Fibroblast of lung (primary cell): ENCODE measurements at regions not wholly inside any gene's neighbourhood (a gene's known extent, or its start where the extent isn't known, plus 50 kb on each side); places are given as distances from the start of the nearest gene placed in this dataset.

Source experiments
- DNase-seq, 2 donors: peaks; one replicate each; pipeline versions ENCODE4 v3.0.0 to v3.0.0-alpha.2; 2010; ENCODE audit warnings: low read depth in 2 of 2
- H2AFZ ChIP-seq: 2 replicates; pipeline ENCODE4 v1.5.1; 2012; ENCODE audit warnings: low read length, control low read depth, inconsistent platforms
- H3K27ac ChIP-seq: 2 replicates; pipeline ENCODE4 v1.5.1; 2011; ENCODE audit warnings: low read length, control low read depth; ENCODE audit not compliant: insufficient read depth
- H3K27me3 ChIP-seq: 2 replicates; pipeline ENCODE4 v1.5.1; 2011; ENCODE audit warnings: mild to moderate bottlenecking, low read length; ENCODE audit not compliant: control insufficient read depth, insufficient read depth
- H3K36me3 ChIP-seq: 2 replicates; pipeline ENCODE4 v1.5.1; 2011; ENCODE audit warnings: low read length; ENCODE audit not compliant: control insufficient read depth, insufficient read depth
- H3K4me1 ChIP-seq: 2 replicates; pipeline ENCODE4 v1.5.1; 2011; ENCODE audit warnings: low read length; ENCODE audit not compliant: control insufficient read depth, insufficient read depth; ENCODE audit errors: extremely low read depth
- H3K4me2 ChIP-seq: 2 replicates; pipeline ENCODE4 v1.5.1; 2011; ENCODE audit warnings: low read length, control low read depth; ENCODE audit not compliant: insufficient read depth; ENCODE audit errors: extremely low read depth
- H3K4me3 ChIP-seq, 4 experiments: fragments of 200-600 bp in 1 of 4; sonication (generic) in 1 of 4; replicated peaks in 1 of 4; 2 replicates each; pipeline ENCODE4 v1.5.1; 2011 to 2016; ENCODE audit warnings: low read length in 4 of 4, low read depth in 3 of 4, mild to moderate bottlenecking in 3 of 4, control low read depth in 2 of 4, inconsistent platforms in 1 of 4, mixed read lengths in 1 of 4; ENCODE audit not compliant: insufficient read depth in 1 of 4; ENCODE audit errors: control extremely low read depth in 1 of 4
- H3K79me2 ChIP-seq: 2 replicates; pipeline ENCODE4 v1.5.1; 2012; ENCODE audit warnings: mild to moderate bottlenecking, low read length, inconsistent platforms; ENCODE audit not compliant: control insufficient read depth, insufficient read depth
- H3K9ac ChIP-seq: 2 replicates; pipeline ENCODE4 v1.5.1; 2011; ENCODE audit warnings: mild to moderate bottlenecking, low read length, control low read depth; ENCODE audit not compliant: insufficient read depth
- H3K9me3 ChIP-seq: 2 replicates; pipeline ENCODE4 v1.5.1; 2012; ENCODE audit warnings: low read depth, low read length; ENCODE audit not compliant: control insufficient read depth, insufficient read depth
- H4K20me1 ChIP-seq: 2 replicates; pipeline ENCODE4 v1.5.1; 2011; ENCODE audit warnings: low read length; ENCODE audit not compliant: control insufficient read depth, insufficient read depth; ENCODE audit errors: extremely low read depth
- EZH2 ChIP-seq: IDR thresholded peaks from 2 replicates; pipeline ENCODE4 v1.5.1; 2012; ENCODE audit warnings: low read length, control low read depth, mild to moderate bottlenecking; ENCODE audit errors: missing control alignments
- TF ChIP-seq, protein P1 (sequence below), 2 donors: IDR thresholded peaks in 1 of 2; conservative IDR thresholded peaks in 1 of 2; 1 replicate in 1 of 2; 2 replicates in 1 of 2; pipeline ENCODE4 v1.5.1; 2011 to 2012; ENCODE audit warnings: low read length in 2 of 2, control low read depth in 1 of 2, inconsistent platforms in 1 of 2, low read depth in 1 of 2, mild to moderate bottlenecking in 1 of 2

DNA sequence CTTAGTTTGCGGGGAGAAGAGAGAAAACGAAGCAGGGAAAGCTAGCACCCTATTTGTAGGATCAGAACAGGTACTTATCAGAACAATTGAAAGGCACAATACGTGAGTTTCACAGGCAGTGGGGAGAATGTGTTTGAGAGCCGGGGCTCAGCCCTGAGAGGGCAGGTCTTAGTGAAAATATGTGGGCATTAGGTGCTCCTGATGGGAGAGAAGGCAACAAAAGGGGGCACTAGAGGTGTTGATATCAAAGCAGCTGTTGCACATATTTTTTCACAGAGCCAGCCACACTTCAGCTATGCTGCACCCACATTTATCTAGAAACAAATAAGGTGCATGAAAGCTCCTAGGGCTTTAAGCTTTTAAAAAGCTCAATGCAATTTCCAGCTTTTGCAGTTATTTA, 99.7 kb upstream of the MAN2A1 start:
- Histone ChIP-seq H4K20me1 (no peaks in the 10 kb centered on the region), H3K27ac (no peak overlapping the region), H3K4me2 (no peak overlapping the region), H3K9me3 (no peaks in the 10 kb centered on the region), H2AFZ (no peak overlapping the region), H3K4me1 (no peaks in the 10 kb centered on the region), H3K27me3 (no peaks in the 10 kb centered on the region), H3K79me2 (no peaks in the 10 kb centered on the region), H3K4me3 (no peak overlapping the region), H3K36me3 (no peaks in the 10 kb centered on the region), H3K9ac (no peak overlapping the region)
- TF ChIP-seq, protein P1, sequence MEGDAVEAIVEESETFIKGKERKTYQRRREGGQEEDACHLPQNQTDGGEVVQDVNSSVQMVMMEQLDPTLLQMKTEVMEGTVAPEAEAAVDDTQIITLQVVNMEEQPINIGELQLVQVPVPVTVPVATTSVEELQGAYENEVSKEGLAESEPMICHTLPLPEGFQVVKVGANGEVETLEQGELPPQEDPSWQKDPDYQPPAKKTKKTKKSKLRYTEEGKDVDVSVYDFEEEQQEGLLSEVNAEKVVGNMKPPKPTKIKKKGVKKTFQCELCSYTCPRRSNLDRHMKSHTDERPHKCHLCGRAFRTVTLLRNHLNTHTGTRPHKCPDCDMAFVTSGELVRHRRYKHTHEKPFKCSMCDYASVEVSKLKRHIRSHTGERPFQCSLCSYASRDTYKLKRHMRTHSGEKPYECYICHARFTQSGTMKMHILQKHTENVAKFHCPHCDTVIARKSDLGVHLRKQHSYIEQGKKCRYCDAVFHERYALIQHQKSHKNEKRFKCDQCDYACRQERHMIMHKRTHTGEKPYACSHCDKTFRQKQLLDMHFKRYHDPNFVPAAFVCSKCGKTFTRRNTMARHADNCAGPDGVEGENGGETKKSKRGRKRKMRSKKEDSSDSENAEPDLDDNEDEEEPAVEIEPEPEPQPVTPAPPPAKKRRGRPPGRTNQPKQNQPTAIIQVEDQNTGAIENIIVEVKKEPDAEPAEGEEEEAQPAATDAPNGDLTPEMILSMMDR (conservative IDR thresholded peaks at IDR 0.05 in 1 of 2, IDR thresholded peaks at IDR 0.05 in 1 of 2; ENCODE audit: low read depth in 1 of 2, low read length in 2 of 2) = no peak
- DNase-seq = no peak

DNA sequence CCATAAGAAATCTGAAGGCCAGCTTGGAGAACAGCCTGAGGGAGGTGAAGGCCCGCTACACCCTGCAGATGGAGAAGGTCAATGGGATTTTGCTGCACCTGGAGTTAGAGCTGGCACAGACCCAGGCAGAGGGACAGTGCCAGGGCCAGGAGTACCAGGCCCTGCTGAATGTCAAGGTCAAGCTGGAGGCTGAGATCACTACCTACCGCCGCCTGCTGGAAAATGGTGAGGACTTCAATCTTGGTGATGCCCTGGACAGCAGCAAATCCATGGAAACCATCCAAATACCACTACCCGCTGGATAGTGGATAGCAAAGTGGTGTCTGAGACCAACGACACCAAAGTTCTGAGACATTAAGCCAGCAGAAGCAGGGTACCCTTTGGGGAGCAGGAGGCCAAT, 100.5 kb upstream of the MAN2A1 start:
- no peaks in the 10 kb centered on the region for H3K79me2 ChIP-seq
- TF ChIP-seq EZH2 = no peak
- TF ChIP-seq, protein P1 (conservative IDR thresholded peaks at IDR 0.05 in 1 of 2, IDR thresholded peaks at IDR 0.05 in 1 of 2; ENCODE audit: low read depth in 1 of 2, low read length in 2 of 2) = no peak
- no peak for DNase-seq
- H3K9me3 ChIP-seq = no peaks in the 10 kb centered on the region
- no peak overlapping the region for H3K27ac ChIP-seq
- H3K36me3 ChIP-seq = no peaks in the 10 kb centered on the region
- H3K4me3 ChIP-seq = no peak overlapping the region
- no peak overlapping the region for H3K9ac ChIP-seq
- no peaks in the 10 kb centered on the region for H4K20me1 ChIP-seq
- H2AFZ ChIP-seq = no peak overlapping the region
- H3K4me2 ChIP-seq = no peak overlapping the region
- H3K4me1 ChIP-seq = no peaks in the 10 kb centered on the region
- H3K27me3 ChIP-seq = no peaks in the 10 kb centered on the region

DNA sequence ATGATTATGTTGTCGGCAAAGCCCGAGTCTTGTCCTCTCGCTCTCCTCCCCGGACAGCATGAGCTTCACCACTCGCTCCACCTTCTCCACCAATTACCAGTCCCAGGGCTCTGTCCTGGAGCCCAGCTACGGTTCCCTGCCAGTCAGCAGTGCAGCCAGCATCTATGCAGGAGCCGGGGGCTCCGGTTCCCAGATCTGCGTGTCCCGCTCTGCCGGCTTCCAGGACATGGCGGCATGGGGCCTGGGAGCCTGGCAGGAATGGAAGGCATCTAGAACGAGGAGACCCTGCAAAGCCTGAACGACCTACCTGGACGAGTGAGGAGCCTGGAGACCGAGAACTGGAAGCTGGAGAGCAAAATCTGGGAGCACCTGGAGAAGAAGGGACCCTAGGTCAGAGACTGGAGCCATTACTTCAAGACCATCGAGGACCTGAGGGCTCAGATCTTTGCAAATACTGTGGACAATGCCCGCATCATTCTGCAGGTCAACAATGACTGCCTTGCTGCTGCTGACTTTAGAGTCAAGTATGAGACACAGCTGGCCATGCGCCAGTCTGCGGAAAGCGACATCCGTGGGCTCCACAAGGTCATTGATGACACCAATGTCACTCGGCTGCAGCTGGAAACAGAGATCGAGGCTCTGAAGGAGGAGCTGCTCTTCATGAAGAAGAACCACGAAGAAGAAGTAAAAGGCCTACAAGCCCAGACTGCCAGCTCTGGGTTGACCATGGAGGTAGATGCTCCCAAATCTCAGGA, 101.3 kb upstream of the MAN2A1 start:
- H3K27me3 ChIP-seq = no peaks in the 10 kb centered on the region
- no peaks in the 10 kb centered on the region for H3K9me3 ChIP-seq
- no peak overlapping the region for H3K9ac ChIP-seq
- TF ChIP-seq, protein P1 (conservative IDR thresholded peaks at IDR 0.05 in 1 of 2, IDR thresholded peaks at IDR 0.05 in 1 of 2; ENCODE audit: low read depth in 1 of 2, low read length in 2 of 2) = no peak
- TF ChIP-seq EZH2 = no peak
- no peak for DNase-seq
- no peak overlapping the region for H2AFZ ChIP-seq
- H3K4me1 ChIP-seq = no peaks in the 10 kb centered on the region
- no peak overlapping the region for H3K4me3 ChIP-seq
- no peaks in the 10 kb centered on the region for H3K36me3 ChIP-seq
- no peak overlapping the region for H3K4me2 ChIP-seq
- H3K27ac ChIP-seq = no peak overlapping the region
- H3K79me2 ChIP-seq = no peaks in the 10 kb centered on the region
- H4K20me1 ChIP-seq = no peaks in the 10 kb centered on the region
